Astrocyte (in vitro differentiated cells and primary cell): ENCODE measurements at regions not wholly inside any gene's neighbourhood (a gene's known extent, or its start where the extent isn't known, plus 50 kb on each side); places are given as distances from the start of the nearest gene placed in this dataset.

Experiments
- EZH2 ChIP-seq: IDR thresholded peaks from 2 replicates; pipeline ENCODE4 v1.6.1; 2012; ENCODE audit warnings: mild to moderate bottlenecking, low read length, inconsistent platforms; ENCODE audit not compliant: insufficient read depth
- TF ChIP-seq, protein P1 (sequence below): IDR thresholded peaks from 2 replicates; pipeline ENCODE4 v1.5.1; 2011; ENCODE audit warnings: low read depth, mild to moderate bottlenecking, inconsistent platforms, low read length, moderate library complexity; ENCODE audit not compliant: insufficient read depth

DNA sequence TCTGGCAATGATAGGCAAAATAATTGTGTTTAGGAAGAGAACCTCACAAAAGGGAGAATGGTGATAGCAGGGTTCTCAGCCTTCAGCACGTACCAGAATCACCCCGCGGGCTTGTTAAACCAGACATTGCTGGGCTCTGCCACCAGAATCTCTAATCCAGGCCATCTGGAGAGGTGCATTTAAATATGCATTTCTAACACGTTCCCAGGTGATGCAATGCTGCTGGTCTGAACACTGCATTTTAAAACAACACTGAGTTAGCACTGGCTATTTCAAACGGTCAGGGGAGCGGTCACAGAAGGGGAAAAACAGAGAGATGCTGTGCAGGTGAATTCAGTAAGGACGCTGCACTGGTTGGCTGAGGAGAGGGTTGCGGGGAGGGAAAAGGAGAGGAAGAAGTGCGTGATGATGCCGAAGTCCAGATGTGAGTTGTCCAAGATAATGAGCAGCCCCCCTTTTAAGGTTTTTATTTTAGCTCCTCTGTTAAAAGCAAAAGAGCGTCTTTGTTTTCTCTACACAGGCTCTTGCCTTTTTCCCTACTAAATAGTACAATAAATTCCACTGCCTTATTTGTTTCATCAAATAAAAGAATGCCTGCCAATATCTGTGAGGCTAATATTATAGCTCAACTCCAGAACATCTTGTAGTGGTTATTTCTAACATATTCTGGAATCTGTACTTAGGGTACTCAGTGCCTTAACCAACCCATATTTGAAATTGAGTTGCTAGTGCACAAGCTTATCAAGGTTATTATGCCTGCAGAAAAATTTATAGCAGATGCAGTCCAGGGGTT lies 109.6 kb upstream of the POU2AF2 start:
- TF ChIP-seq, protein P1, sequence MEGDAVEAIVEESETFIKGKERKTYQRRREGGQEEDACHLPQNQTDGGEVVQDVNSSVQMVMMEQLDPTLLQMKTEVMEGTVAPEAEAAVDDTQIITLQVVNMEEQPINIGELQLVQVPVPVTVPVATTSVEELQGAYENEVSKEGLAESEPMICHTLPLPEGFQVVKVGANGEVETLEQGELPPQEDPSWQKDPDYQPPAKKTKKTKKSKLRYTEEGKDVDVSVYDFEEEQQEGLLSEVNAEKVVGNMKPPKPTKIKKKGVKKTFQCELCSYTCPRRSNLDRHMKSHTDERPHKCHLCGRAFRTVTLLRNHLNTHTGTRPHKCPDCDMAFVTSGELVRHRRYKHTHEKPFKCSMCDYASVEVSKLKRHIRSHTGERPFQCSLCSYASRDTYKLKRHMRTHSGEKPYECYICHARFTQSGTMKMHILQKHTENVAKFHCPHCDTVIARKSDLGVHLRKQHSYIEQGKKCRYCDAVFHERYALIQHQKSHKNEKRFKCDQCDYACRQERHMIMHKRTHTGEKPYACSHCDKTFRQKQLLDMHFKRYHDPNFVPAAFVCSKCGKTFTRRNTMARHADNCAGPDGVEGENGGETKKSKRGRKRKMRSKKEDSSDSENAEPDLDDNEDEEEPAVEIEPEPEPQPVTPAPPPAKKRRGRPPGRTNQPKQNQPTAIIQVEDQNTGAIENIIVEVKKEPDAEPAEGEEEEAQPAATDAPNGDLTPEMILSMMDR, result no peak
- no peak for TF ChIP-seq EZH2
